ENCODE measurements at regions not wholly inside any gene's neighbourhood (a gene's known extent, or its start where the extent isn't known, plus 50 kb on each side); places are given as distances from the start of the nearest gene placed in this dataset.

DNA sequence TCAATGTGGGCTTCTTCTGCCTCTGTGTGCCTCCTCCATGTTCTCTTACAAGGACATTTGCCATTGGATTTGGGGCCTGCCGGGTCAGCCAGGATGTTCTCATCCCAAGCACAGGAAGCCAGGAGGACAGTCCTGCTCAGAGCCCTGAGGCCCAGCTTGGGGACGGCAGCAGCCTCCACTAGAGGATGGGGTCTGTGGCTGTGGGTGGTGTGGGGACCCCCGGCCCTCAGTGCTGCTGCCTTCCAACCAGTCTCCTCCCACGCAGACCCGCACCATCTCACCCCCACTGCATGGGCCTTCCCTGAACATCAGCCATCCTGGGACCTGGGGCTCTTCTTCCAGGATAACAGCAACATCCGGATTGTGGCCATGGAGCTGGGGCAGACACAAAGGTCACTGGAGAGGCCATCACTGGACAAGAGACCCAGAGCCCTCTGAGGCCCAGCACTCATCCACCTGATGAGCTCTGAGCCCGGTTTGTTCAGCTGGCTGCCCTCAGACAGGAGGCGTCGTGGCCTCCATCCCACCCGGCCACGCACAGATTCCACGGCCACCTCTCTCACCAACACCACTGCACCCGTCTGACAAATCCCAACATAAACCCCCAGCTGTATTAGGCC, 56.5 kb upstream of the C14orf180 start (continued):
- TF ChIP-seq REST (IDR thresholded peaks at IDR 0.05; ENCODE audit: unreplicated experiment) (no peak), NANOG (IDR thresholded peaks at IDR 0.05; ENCODE audit: borderline replicate concordance) (no peak), EZH2 (IDR thresholded peaks at IDR 0.05; ENCODE audit: low read depth, unreplicated experiment) (no peak), POLR2AphosphoS5 (IDR thresholded peaks at IDR 0.05; ENCODE audit: low read depth) (no peak), ZNF331 (CRISPR knock-in tag; IDR thresholded peaks at IDR 0.05; ENCODE audit: low read depth) (no peak), EZH2phosphoT487 (IDR thresholded peaks at IDR 0.05; ENCODE audit: unreplicated experiment) (no peak), CREB1 (CRISPR knock-in tag; IDR thresholded peaks at IDR 0.05; ENCODE audit: low read depth) (no peak)
- TF ChIP-seq, protein P1, sequence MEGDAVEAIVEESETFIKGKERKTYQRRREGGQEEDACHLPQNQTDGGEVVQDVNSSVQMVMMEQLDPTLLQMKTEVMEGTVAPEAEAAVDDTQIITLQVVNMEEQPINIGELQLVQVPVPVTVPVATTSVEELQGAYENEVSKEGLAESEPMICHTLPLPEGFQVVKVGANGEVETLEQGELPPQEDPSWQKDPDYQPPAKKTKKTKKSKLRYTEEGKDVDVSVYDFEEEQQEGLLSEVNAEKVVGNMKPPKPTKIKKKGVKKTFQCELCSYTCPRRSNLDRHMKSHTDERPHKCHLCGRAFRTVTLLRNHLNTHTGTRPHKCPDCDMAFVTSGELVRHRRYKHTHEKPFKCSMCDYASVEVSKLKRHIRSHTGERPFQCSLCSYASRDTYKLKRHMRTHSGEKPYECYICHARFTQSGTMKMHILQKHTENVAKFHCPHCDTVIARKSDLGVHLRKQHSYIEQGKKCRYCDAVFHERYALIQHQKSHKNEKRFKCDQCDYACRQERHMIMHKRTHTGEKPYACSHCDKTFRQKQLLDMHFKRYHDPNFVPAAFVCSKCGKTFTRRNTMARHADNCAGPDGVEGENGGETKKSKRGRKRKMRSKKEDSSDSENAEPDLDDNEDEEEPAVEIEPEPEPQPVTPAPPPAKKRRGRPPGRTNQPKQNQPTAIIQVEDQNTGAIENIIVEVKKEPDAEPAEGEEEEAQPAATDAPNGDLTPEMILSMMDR (conservative IDR thresholded peaks at IDR 0.05; ENCODE audit: low read depth in 2 of 2): no peak

GRCh38 chr14:104523546-104523935, 56.0 kb upstream of the C14orf180 start:
- Histone ChIP-seq H3K4me3 (no peak overlapping the region), H3F3A (replicated peaks; ENCODE audit: low read depth) (no peaks in the 10 kb centered on the region), H3K9me2 (ENCODE audit: insufficient read depth) (no peaks in the 10 kb centered on the region), H3K79me2 (replicated peaks; ENCODE audit: insufficient read depth) (no peaks in the 10 kb centered on the region), H3K27me3 (ENCODE audit: insufficient read depth) (no peaks in the 10 kb centered on the region), H3K4me2 (no peak overlapping the region), H3K36me3 (ENCODE audit: insufficient read depth) (no peaks in the 10 kb centered on the region), H3K27ac (ENCODE audit: low read depth) (no peak overlapping the region), H2AFZ (no peak overlapping the region), H4K20me1 (replicated peaks; ENCODE audit: insufficient read depth) (no peaks in the 10 kb centered on the region), H3K4me1 (ENCODE audit: insufficient read depth) (no peaks in the 10 kb centered on the region)
- Mint-ChIP-seq H3K9me3 (peaks cover 51% of the 10 kb centered on the region), H3K36me3 (ENCODE audit: low read depth) (peaks cover 17% of the 10 kb centered on the region), H3K27ac (no peak overlapping the region), H3K4me3 (no peak overlapping the region), H3K27me3 (ENCODE audit: insufficient read depth, low read depth, poor library complexity) (peaks cover 2% of the 10 kb centered on the region), H3K4me1 (no peaks in the 10 kb centered on the region)
- ATAC-seq (no peak), DNase-seq (ENCODE audit: low spot score) (no peak)
- no peak for TF ChIP-seq REST (IDR thresholded peaks at IDR 0.05; ENCODE audit: unreplicated experiment)
- TF ChIP-seq NANOG (IDR thresholded peaks at IDR 0.05; ENCODE audit: borderline replicate concordance): no peak
- TF ChIP-seq POLR2AphosphoS5 (IDR thresholded peaks at IDR 0.05; ENCODE audit: low read depth): no peak
- TF ChIP-seq JUNB (IDR thresholded peaks at IDR 0.05; ENCODE audit: unreplicated experiment): no peak
- TF ChIP-seq EZH2 (IDR thresholded peaks at IDR 0.05; ENCODE audit: low read depth, unreplicated experiment): no peak
- no peak for TF ChIP-seq CREB1 (CRISPR knock-in tag; IDR thresholded peaks at IDR 0.05; ENCODE audit: low read depth)
- TF ChIP-seq EZH2phosphoT487 (IDR thresholded peaks at IDR 0.05; ENCODE audit: unreplicated experiment): no peak
- no peak for TF ChIP-seq ZNF331 (CRISPR knock-in tag; IDR thresholded peaks at IDR 0.05; ENCODE audit: low read depth)

Data from GM23338 (cell line).